Skeletal muscle tissue (tissue), 3 donors: ENCODE measurements at regions not wholly inside any gene's neighbourhood (a gene's known extent, or its start where the extent isn't known, plus 50 kb on each side); places are given as distances from the start of the nearest gene placed in this dataset.
"Not testable (repeated sequence)": the region's sequence is repeated elsewhere in the genome, so short reads cannot be mapped to it uniquely, and the experiment has no call there.

Source experiments
- H3K27ac ChIP-seq: one replicate; pipeline ENCODE4 v1.7.0; 2013; ENCODE audit warnings: mild to moderate bottlenecking, low read depth, low read length, inconsistent platforms
- H3K27me3 ChIP-seq, 3 donors: one replicate each; pipeline ENCODE4 v1.7.0; 2013; ENCODE audit warnings: low read length in 3 of 3; ENCODE audit not compliant: control insufficient read depth in 3 of 3, insufficient read depth in 3 of 3
- H3K36me3 ChIP-seq, 3 donors: one replicate each; pipeline ENCODE4 v1.7.0; 2013; ENCODE audit warnings: low read length in 3 of 3; ENCODE audit not compliant: control insufficient read depth in 3 of 3, insufficient read depth in 3 of 3
- H3K4me1 ChIP-seq, 3 donors: one replicate each; pipeline ENCODE4 v1.7.0; 2013; ENCODE audit warnings: low read length in 3 of 3, mild to moderate bottlenecking in 3 of 3; ENCODE audit not compliant: control insufficient read depth in 3 of 3, insufficient read depth in 3 of 3
- H3K4me3 ChIP-seq, 3 donors: one replicate each; pipeline ENCODE4 v1.7.0; 2013; ENCODE audit warnings: low read length in 3 of 3
- H3K9ac ChIP-seq, 3 donors: one replicate each; pipeline ENCODE4 v1.7.0; 2013; ENCODE audit warnings: low read length in 3 of 3, mild to moderate bottlenecking in 3 of 3, moderate library complexity in 2 of 3, low read depth in 1 of 3
- H3K9me3 ChIP-seq, 3 donors: one replicate each; pipeline ENCODE4 v1.7.0; 2013; ENCODE audit warnings: low read length in 3 of 3; ENCODE audit not compliant: control insufficient read depth in 3 of 3
- donor health status: Osteomylitis.

DNA sequence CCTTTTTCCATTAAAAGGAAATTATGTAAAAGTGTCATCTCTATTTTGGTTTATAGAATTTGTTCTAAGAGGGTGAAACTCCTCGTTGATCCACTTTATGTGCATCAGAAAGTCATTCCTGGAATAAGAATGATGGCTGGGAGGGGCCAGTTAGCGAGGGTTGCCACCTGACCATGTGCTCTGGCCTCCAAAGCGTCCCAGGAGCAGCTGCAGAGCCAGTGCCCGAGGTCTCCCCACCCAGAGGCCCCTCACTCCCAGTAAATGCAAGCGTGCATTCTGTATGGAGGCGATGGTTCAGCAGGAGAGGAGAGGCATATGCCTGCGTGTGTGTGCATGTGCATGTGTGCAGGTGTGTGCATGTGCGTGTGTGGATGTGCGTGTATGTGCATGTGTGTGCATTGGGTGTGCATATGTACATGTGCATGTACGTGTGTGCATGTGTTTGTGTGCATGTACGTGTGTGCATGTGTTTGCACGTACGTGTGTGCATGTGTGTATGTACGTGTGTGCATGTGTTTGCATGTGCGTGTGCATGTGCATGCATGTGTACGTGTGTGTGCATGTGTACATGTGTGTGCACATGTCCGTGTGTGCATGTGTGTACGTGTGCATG lies 345.8 kb downstream of the TEX29 start:
- Histone ChIP-seq H3K27ac (no peak overlapping the region), H3K9ac (no peak overlapping the region), H3K4me3 (no peak overlapping the region), H3K9me3 (peaks cover 0 to 3% (median 2%) of the 10 kb centered on the region in 3 donors), H3K27me3 (peaks cover 0 to 15% (median 6%) of the 10 kb centered on the region in 3 donors), H3K4me1 (no peaks in the 10 kb centered on the region), H3K36me3 (no peaks in the 10 kb centered on the region)

DNA sequence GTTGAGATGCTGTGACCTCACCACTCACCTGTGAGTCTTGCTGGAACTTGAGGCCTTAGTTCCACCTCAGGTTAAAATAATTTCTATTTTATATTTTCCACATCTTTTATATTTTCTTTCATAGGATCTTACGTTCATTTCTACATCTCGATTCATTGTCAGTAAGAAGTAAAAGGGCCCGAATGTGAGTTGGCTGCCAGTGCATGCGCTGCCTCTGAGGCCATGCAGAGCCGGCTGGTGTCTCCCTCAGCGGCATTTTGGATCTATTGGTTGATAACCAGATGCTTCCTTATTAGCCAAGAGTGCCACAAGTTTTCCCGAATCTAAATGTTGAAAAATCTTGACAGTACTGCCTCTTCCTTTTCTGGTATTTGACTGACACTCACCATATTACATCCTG lies 347.3 kb downstream of the TEX29 start:
- peaks cover 0 to 3% (median 2%) of the 10 kb centered on the region in 3 donors for H3K9me3 ChIP-seq
- H3K4me3 ChIP-seq = no peak overlapping the region
- no peaks in the 10 kb centered on the region for H3K4me1 ChIP-seq
- no peak overlapping the region for H3K27ac ChIP-seq
- H3K9ac ChIP-seq = no peak overlapping the region
- no peaks in the 10 kb centered on the region for H3K36me3 ChIP-seq
- H3K27me3 ChIP-seq = peaks cover 0 to 15% (median 6%) of the 10 kb centered on the region in 3 donors

DNA sequence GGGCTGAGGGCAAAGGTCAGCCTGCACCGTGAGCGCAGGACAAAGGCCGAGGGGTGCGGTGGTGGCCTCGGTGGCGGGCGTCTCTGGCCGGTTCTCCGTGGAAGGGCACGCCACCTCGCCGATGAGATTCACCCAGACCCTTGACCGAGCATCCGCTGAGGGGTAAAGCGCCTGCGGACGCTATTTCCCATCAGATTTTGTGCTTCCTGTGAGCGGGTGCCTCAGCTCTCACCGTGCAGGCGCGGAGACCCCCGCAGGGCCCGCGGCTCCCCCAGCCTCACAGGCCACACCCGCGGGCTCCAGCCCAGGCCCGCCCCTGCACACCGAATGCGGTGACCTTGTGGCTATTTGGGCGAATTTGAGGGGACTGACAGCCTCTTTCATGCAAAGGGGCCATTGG lies 348.0 kb downstream of the TEX29 start:
- H3K9me3 ChIP-seq = peaks cover 0 to 3% (median 2%) of the 10 kb centered on the region in 3 donors
- H3K27me3 ChIP-seq = peaks cover 0 to 15% (median 3%) of the 10 kb centered on the region in 3 donors
- no peak overlapping the region for H3K4me3 ChIP-seq
- H3K27ac ChIP-seq = no peak overlapping the region
- no peaks in the 10 kb centered on the region for H3K36me3 ChIP-seq
- H3K4me1 ChIP-seq = no peaks in the 10 kb centered on the region
- no peak overlapping the region for H3K9ac ChIP-seq

DNA sequence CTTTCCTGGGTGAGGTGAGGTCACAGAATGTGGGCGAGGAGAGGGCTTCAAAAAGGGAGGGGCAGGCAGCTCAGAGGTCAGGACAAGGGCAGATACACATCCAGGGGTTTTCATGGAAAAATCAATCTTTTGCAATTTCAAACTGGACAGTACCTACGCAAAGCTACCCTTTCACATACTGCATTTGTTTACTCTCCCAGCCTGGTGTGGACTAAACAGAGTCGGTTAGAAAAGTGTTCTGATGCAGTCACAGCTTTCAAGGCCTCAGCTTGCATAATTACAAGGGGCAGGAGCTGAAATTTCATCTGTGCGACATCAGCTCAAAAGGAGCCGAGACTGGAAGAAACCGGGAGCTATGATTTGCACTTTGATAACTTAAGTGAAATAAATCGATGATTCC lies 351.8 kb downstream of the TEX29 start:
- not testable (repeated sequence) for H3K27ac ChIP-seq, H3K4me3 ChIP-seq, H3K36me3 ChIP-seq, H3K27me3 ChIP-seq, H3K9ac ChIP-seq, H3K4me1 ChIP-seq, H3K9me3 ChIP-seq

DNA sequence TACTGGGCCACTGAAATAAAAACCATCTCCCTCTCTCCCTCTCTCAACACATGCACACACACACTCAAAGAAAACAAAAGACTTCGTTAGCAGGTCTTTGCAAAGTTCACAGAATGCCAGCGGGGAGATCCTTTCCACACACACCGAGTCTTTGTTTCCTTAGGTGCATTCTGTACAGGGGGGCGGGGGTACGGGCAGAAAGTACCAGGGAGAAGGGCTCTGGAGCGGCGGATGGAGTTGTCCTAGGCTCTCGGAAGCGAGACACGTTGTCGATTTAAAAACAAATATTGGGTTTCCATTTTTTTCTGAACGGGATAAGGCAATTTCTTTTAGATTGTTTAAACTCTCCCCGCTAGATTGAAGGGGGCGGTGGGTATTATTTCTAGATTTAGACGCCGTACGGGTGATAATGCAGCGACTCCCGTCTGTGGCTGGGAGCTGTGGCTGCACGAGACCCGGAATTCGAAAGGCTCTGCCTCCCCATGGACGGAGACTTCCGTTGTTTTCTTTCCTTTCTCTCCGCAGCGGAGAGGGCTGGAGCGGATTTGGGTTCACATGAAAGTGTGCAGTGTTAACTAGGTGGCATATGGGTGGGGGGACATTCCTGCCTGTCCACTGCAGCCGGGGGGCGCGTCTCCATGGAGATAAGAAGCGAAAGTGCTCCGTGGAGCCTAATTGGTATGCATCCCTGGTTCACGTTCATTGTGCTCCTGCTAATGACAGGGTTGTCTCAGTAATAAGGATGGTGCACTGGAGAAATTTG lies 357.9 kb downstream of the TEX29 start:
- H3K4me3 ChIP-seq, H3K9me3 ChIP-seq, H3K27me3 ChIP-seq, H3K36me3 ChIP-seq, H3K27ac ChIP-seq, H3K9ac ChIP-seq, H3K4me1 ChIP-seq: not testable (repeated sequence)

DNA sequence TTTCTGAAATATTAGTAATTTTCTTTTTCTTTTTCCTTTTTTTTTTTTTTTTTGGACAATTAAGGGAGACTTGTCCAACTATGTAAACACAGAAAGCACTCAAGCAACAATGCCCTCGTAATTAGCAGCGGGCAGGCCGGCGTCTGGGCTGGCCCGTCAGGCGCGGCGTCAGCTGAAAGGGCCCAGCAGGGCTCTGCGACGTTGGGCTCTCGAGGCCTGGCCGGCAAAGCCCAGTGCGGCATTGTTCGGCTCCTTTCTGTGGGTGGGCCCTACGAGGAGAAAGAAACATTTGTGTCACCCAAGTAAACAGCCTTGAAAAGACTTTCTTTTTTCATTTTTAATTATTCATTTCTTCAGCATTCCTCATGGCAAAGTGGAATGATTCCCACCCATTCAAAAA lies 359.2 kb downstream of the TEX29 start:
- not testable (repeated sequence) for H3K4me3 ChIP-seq, H3K27ac ChIP-seq, H3K36me3 ChIP-seq, H3K27me3 ChIP-seq, H3K9ac ChIP-seq, H3K9me3 ChIP-seq, H3K4me1 ChIP-seq

DNA sequence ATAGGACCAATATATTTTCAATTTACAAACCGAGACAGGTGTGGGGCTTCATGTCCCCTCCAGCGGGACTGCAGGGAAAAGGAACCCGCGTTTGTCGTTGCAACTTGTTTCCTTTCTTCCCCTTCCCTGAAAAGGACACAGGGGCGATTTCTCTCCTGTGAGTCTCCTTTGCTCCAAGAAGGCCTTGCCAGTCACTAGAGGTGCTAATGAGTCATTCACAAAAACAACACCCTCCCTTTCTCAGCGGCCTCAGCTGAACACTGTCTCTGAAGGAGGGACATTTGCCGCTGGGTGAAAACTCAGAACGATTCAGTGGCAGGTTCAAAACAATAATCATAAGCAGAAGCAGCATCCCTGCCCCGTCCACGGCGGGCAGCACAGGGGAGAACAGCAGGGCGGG lies 359.7 kb downstream of the TEX29 start:
- H3K27me3 ChIP-seq, H3K9ac ChIP-seq, H3K4me3 ChIP-seq, H3K4me1 ChIP-seq, H3K9me3 ChIP-seq, H3K27ac ChIP-seq, H3K36me3 ChIP-seq: not testable (repeated sequence)

DNA sequence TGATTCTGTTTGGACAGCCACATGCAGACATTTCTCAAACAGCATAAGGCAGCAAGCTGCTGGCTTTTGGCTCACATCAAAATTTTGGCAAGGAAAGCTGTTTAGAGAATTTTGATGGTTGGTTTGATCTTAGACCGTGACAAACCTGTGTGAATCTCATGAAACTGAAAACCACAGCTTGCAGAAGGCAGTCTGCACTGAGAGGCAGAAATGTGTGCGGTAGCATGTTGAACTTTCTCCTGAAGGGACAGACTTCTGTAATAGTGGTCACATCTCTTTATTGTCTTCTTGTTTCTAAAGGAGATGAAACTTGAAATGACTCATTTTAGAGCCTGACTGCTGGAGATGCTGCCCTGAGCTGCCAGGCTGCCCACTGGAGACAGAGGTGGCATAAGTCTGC lies 371.6 kb downstream of the TEX29 start:
- not testable (repeated sequence) for H3K9ac ChIP-seq, H3K27me3 ChIP-seq, H3K4me1 ChIP-seq, H3K36me3 ChIP-seq, H3K27ac ChIP-seq, H3K9me3 ChIP-seq, H3K4me3 ChIP-seq

DNA sequence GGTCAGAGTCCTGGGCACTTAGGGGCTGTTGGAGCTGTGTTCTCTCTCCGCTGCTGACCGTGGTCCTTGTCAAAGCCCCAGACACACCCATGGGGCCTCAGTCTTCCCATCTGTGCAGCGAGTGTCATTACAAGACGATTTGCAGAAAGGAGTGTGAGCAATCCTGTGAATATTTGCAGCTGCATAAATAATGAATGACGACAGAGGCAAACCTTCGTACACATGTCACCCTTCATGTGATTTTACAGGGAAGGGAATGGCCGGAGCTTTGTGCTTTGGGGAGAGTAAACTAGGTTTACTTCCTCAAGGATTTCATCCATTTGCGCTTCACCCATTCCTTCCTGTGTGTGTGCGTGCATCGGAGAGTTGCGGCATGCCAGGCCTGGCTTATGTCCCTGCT lies 370.8 kb upstream of the SOX1 start:
- not testable (repeated sequence) for H3K4me3 ChIP-seq, H3K9me3 ChIP-seq, H3K9ac ChIP-seq, H3K27me3 ChIP-seq, H3K4me1 ChIP-seq, H3K27ac ChIP-seq, H3K36me3 ChIP-seq

DNA sequence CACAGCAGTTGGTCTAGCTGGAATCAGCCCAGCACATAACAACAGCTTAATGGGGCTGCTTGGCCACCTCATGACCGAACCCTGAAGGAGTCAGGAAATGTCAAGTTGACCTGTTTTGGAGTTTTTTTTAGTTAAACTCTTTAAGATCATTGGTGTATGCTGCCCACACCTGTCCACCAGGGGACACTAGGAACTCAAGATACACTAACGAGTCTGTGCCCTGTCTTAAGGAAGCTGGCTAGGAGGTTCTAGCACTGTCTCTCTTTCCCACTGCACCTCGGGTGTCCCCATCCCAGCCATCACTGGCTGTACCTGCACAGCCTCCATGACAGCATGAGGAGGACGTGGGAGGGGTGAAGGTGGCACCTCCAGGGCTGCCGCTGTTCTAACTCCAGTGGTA lies 364.9 kb upstream of the SOX1 start:
- H3K27ac ChIP-seq, H3K9me3 ChIP-seq, H3K4me3 ChIP-seq, H3K9ac ChIP-seq, H3K4me1 ChIP-seq, H3K36me3 ChIP-seq, H3K27me3 ChIP-seq: not testable (repeated sequence)
